ENCODE measurements at regions not wholly inside any gene's neighbourhood (a gene's known extent, or its start where the extent isn't known, plus 50 kb on each side); places are given as distances from the start of the nearest gene placed in this dataset.
"Not testable (repeated sequence)": the region's sequence is repeated elsewhere in the genome, so short reads cannot be mapped to it uniquely, and the experiment has no call there.

- DNase-seq (ENCODE audit: low read depth): no peak
These were observed 1361.8 kb upstream of the ALCAM start for GRCh38 chr3:104004956-104005355.

GRCh38 chr3:104005815-104006214 lies 1360.9 kb upstream of the ALCAM start:
- no peak for DNase-seq (ENCODE audit: low read depth)

GRCh38 chr3:104018541-104018940 lies 1348.2 kb upstream of the ALCAM start:
- no peak for DNase-seq (ENCODE audit: low read depth)

GRCh38 chr3:104031598-104031997 lies 1335.1 kb upstream of the ALCAM start:
- no peak for DNase-seq (ENCODE audit: low read depth)

GRCh38 chr3:104032283-104032682 lies 1334.4 kb upstream of the ALCAM start:
- no peak for DNase-seq (ENCODE audit: low read depth)

GRCh38 chr3:104040896-104041295 lies 1325.8 kb upstream of the ALCAM start:
- no peak for DNase-seq (ENCODE audit: low read depth)

GRCh38 chr3:104043001-104043543 lies 1323.6 kb upstream of the ALCAM start:
- DNase-seq (ENCODE audit: low read depth): not testable (repeated sequence)

- no peak for DNase-seq (ENCODE audit: low read depth)
These were observed 1322.7 kb upstream of the ALCAM start for GRCh38 chr3:104044002-104044401.

- no peak for DNase-seq (ENCODE audit: low read depth)
These were observed 1300.1 kb upstream of the ALCAM start for GRCh38 chr3:104066658-104067057.

GRCh38 chr3:104069114-104069513 lies 1297.6 kb upstream of the ALCAM start:
- no peak for DNase-seq (ENCODE audit: low read depth)

- DNase-seq (ENCODE audit: low read depth): no peak
These were observed 1295.8 kb upstream of the ALCAM start for GRCh38 chr3:104070906-104071305.

- no peak for DNase-seq (ENCODE audit: low read depth)
These were observed 1286.6 kb upstream of the ALCAM start for GRCh38 chr3:104080088-104080626.

GRCh38 chr3:104088738-104089137 lies 1278.0 kb upstream of the ALCAM start:
- no peak for DNase-seq (ENCODE audit: low read depth)

GRCh38 chr3:104089987-104090386 lies 1276.7 kb upstream of the ALCAM start:
- DNase-seq (ENCODE audit: low read depth): not testable (repeated sequence)

- no peak for DNase-seq (ENCODE audit: low read depth)
These were observed 1265.0 kb upstream of the ALCAM start for GRCh38 chr3:104101736-104102135.

- no peak for DNase-seq (ENCODE audit: low read depth)
These were observed 1264.3 kb upstream of the ALCAM start for GRCh38 chr3:104102386-104102785.

- DNase-seq (ENCODE audit: low read depth): no peak
These were observed 1260.4 kb upstream of the ALCAM start for GRCh38 chr3:104106276-104106675.

GRCh38 chr3:104108522-104108921 lies 1258.2 kb upstream of the ALCAM start:
- DNase-seq (ENCODE audit: low read depth): no peak

GRCh38 chr3:104126463-104126862 lies 1240.2 kb upstream of the ALCAM start:
- no peak for DNase-seq (ENCODE audit: low read depth)

- DNase-seq (ENCODE audit: low read depth): no peak
These were observed 1239.7 kb upstream of the ALCAM start for GRCh38 chr3:104126864-104127553.

- no peak for DNase-seq (ENCODE audit: low read depth)
These were observed 1238.9 kb upstream of the ALCAM start for GRCh38 chr3:104127830-104128229.

GRCh38 chr3:104132566-104133403 lies 1233.9 kb upstream of the ALCAM start:
- no peak for DNase-seq (ENCODE audit: low read depth)

GRCh38 chr3:104133630-104134029 lies 1233.1 kb upstream of the ALCAM start:
- DNase-seq (ENCODE audit: low read depth): no peak

All from stimulated activated CD8-positive, alpha-beta memory T cell treated with anti-CD3 and anti-CD28 coated beads, Interleukin-4, amount 100 ng/mL, for 24 hours (primary cell).